Stimulated activated CD8-positive, alpha-beta memory T cell treated with anti-CD3 and anti-CD28 coated beads, Interleukin-4, amount 100 ng/mL, for 48 hours (primary cell): ENCODE measurements at regions not wholly inside any gene's neighbourhood (a gene's known extent, or its start where the extent isn't known, plus 50 kb on each side); places are given as distances from the start of the nearest gene placed in this dataset.

Source experiments
- DNase-seq: peaks from one replicate; pipeline ENCODE4 v3.0.0-alpha.2; 2020

GRCh38 chr13:99892866-99893504, 78.6 kb downstream of the ZIC5 start:
- no peak for DNase-seq

- no peak for DNase-seq
Measured at GRCh38 chr13:99892196-99892613, 79.4 kb downstream of the ZIC5 start.

- no peak for DNase-seq
Measured at GRCh38 chr13:99886706-99887105, 84.9 kb downstream of the ZIC5 start.

GRCh38 chr13:99884913-99885312, 86.7 kb downstream of the ZIC5 start:
- no peak for DNase-seq

DNA sequence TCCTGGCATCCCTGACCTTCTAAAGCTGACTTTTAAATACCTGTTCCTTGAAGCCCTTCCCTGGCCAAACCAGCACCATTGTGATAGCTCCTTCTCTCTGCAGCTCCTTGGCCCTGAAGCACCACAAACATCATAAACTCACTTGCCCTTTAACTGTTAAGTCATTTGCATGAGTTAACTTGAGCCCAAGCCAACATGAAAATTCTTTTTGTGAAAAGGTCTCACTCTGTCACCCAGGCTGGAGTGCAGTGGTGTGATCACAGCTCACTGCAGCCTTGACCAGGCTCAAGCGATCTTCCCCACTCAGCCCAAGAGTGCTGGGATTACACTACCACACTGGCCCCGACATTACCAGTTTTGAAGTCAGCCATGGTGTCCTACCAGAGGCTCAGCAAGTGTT, 87.8 kb downstream of the ZIC5 start:
- DNase-seq: no peak

DNA sequence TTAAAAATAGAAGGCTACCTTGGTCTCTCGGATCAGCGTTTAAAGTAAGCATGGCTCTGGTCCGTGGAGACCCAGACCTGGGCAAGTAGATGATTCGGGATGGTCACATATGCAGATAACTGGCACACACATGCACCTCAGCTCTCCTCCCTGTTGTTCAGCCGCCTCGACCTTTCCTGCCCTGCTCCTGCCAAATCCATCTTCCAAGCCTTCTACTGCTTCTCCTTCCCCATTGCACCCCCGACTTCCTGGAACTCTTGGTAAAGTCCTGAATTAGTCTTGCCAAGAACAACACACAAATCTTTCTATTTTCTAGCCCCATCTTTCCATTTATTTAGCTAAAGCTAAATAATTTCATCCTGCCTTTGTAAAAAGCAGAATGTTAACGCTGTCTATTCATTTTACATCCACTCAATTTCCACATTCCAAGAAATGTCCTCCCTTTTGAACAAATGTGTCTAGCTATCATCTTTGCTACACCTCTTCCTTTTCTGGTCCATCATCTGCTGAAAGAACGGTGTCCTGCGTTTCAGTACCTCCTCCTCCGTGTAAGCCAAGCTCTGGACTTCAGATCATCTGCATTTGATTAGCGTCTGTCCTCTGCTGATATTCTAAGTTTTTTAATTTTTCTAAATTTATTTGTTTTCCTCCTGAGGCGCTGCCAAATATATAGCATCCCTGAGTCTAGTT, 92.5 kb downstream of the ZIC5 start:
- no peak for DNase-seq

DNA sequence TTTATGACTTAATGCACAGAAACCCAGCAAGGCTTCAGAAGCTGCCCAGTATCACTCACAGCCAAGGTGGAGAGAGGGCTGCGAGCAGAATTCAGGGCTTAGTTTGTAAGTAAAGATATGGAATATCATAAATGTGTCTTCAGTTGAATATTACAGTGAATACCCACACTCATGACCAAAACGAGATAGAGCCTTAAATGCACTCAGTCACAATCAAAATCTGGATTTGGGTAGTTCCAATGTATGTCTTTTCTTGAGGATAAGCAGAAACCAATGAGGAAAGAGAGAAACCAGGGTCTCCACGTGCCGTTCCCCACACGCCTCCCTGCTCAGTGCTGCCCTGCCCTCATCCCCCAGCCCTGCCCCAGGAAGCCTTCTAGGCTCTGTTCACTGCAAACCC, 94.9 kb downstream of the ZIC5 start:
- DNase-seq: no peak

DNA sequence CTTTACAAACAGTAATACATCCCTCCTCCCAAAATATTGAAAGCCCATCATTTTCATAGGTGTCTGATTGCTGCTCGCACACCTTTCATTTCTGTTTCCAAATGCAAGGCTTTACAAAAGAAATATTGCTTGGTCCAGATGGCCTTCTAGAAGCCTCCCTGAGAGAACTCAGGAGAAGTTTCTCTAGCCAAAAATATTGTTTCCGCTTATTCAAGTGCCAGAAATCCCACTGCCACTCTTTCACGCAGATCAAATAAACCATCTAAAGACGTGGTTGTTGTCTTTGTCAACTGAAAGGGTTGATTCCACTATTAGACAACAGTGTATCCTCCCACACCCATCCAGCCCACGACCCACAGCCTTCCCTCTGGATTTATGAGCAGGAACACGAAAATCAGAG, 96.2 kb downstream of the ZIC5 start:
- no peak for DNase-seq

GRCh38 chr13:99873832-99874430, 97.6 kb downstream of the ZIC5 start:
- no peak for DNase-seq

DNA sequence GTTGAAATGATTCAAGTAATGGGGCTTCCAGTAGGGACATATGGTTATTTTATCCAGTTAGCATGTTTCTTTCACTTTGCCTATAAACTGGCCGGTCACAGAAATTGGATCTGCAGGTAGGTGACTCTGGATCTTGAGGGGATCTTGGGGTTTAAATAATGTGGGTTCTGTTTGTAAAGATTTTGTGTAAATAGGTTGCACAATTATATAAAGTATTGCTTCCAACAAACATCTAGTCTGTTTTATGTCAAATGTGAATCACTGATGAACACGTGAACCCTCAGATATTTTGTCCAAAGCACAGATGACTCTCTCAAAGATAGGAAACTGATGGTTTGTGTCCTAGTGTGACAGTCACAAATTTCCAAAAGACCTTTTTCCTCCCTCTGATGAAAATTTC, 98.4 kb downstream of the ZIC5 start:
- no peak for DNase-seq

GRCh38 chr13:99871249-99871898, 100.2 kb downstream of the ZIC5 start:
- DNase-seq: no peak

- DNase-seq: no peak
Measured at GRCh38 chr13:99870541-99870940, 101.0 kb downstream of the ZIC5 start.

DNA sequence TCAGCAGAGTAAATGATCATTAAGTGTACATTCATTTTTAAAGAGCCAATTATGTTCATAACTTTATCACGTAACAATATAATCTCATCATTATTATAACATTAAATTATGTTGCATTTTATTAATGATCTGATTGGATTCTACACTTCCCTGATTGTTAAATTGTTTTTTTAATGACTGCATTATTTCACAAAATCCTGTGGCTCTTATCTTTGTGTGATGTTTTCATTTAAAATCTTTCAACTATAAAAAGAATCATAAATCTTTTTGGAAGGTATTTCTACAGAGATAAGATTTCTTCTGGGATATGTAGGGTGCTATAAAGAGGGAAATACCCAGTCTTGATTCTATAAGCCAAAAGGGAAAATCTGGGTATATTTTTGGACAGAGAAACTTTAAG, 101.7 kb downstream of the ZIC5 start:
- no peak for DNase-seq

GRCh38 chr13:99868767-99869166, 102.8 kb downstream of the ZIC5 start:
- DNase-seq: no peak

- no peak for DNase-seq
Measured at GRCh38 chr13:99867535-99868257, 103.9 kb downstream of the ZIC5 start.

DNA sequence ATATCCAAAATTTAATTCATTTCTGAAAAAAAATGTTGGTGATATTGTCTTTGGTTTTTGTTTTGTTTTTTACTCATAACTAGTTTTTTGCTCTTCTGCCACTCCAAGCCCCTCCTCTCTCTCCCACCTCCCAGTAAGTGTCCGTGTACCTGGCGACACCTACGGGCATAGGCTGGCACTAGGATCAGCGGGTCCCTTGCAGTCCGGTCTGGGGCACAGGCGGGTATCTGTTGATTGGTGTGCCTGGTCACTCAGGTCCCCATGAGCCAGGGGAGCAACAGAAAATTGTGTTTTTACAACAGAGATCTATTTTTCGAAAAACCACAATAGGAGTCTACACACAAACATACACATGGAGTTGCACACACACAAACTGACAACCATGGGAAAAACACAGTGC, 104.8 kb downstream of the ZIC5 start:
- no peak for DNase-seq

DNA sequence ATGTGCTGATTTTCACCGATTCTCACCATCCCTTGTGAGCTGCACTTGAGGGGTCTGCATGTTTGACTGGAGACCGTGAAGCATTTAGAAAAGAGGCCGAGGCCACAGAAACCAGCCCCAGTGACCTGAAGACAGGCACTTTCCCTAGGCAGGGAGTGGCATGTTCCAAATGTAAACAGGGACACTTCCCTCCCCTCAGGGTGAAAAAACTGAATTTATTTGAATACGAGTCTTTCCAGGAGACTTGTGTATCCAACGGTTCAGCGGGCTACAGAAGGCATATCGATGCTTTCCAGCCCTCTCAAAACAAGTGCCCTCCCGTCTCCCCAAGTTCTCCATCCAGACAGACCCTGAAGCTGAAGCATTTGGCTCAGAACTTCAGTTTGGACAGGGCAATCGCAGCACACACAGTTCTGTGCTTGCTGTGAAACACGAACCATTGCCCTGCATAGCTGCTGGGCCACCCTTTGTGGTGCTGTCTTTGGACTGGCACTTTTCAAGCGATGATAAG, 106.1 kb downstream of the ZIC5 start:
- DNase-seq: no peak

DNA sequence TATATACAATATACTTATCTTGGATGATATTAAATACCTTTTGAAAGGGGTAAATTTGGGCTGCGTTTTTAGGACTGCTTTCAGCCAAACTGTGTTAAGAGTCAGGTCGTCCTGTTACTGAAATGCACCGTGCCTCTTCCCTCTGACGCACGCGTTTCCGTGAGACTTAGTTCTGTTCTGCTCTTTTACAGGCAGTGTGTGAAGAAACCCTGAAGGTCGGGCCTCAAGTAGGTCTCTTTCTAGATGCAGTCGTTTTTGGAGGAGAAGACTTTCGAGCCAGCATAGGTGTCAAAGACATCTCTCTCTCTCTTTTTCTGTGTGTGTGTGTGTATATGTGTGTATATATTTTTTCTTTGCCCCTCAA, 107.0 kb downstream of the ZIC5 start:
- no peak for DNase-seq

DNA sequence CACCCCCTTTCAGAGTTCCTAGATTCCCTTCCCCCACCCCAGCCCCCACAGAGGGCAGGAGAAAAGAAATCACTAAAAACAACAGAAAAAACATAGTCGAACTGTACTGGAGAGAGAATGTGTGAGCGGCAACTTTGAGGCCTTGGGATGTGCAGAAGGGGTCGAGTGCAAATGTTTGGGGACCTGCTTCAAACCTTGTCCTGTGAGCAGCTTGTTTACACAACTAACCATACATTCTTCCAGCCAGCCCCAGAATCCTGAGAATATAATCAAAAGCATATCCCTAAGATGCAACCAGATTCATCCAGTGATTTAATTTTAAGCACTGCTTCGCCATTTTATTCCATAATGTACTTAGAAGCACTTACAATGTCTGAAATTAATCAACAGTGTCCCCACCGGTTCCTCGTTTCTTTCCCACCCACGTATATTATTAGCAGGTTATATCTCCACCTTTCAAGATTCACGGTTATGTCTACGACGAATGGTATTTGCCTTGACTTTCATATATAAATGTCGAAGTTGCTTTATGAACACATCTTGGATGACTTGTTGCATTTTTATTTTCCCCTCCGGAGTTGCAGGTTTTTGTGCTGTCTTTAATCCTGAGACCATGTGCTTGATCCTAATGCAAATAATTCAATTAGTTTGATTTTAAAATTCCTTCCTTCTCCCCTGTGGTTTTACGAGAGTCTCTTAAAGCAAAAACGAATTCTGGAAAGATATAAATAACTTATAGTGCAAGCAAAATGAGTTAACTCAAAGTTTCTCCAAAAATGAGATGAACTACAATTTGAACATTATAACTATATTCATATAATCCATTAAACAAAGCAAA, 107.6 kb downstream of the ZIC5 start:
- no peak for DNase-seq

- DNase-seq: no peak
Measured at GRCh38 chr13:99862244-99862643, 109.3 kb downstream of the ZIC5 start.

DNA sequence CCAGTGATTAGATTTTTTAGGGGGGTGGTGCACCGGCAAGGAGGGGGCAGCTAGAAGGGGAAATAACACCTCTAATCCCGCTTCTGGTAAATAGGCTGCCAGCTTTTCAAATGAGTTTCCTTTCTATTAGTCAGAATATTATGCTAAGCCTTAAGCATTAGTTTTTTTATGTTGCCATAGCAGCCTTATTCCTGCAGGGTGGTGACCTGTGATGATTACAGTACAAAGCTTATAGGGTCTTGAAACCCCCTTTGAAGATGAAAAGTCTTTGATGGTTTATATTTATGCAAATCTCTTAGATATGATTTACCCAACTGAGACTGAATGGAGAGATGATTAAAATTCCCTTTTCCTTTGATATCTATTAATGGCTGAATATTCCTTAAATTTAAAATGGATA, 109.8 kb downstream of the ZIC5 start:
- DNase-seq: no peak

DNA sequence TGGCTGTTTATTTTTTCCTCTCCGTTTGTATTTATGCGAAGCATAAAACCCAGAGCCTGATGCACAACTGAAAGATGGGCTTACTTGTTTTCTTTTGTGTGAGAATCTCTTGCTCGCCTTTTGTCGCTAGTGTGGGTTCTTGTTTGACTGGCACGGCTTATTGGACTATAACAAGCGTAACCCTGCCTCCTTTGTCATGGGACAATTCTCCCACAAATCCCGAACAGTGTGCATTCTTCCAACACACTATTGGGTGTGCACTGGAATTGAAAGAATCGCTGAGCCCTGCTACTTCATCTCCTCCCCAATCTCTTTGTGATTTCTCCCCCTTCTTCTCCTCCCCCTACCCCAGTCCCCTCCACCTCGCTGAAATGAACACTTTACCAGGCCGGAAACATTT, 110.8 kb downstream of the ZIC5 start:
- DNase-seq: no peak
